Ishikawa (cell line): ENCODE measurements at regions not wholly inside any gene's neighbourhood (a gene's known extent, or its start where the extent isn't known, plus 50 kb on each side); places are given as distances from the start of the nearest gene placed in this dataset.

ENCODE experiments used
- CEBPB ChIP-seq: IDR thresholded peaks from 2 replicates; pipeline ENCODE4 v1.6.1; 2012
- CREB1 ChIP-seq: IDR thresholded peaks from 2 replicates; pipeline ENCODE4 v1.6.1; 2012; ENCODE audit warnings: low read depth
- EGR1 ChIP-seq: IDR thresholded peaks from 2 replicates; pipeline ENCODE4 v1.6.1; 2012
- EP300 ChIP-seq: IDR thresholded peaks from 2 replicates; pipeline ENCODE4 v1.6.1; 2012; ENCODE audit warnings: borderline replicate concordance
- FOXM1 ChIP-seq: IDR thresholded peaks from 2 replicates; pipeline ENCODE4 v1.6.1; 2012; ENCODE audit warnings: low read depth, borderline replicate concordance
- NFIC ChIP-seq: IDR thresholded peaks from 2 replicates; pipeline ENCODE4 v1.6.1; 2012
- RAD21 ChIP-seq: IDR thresholded peaks from 2 replicates; pipeline ENCODE4 v1.6.1; 2012; ENCODE audit warnings: low read depth
- TAF1 ChIP-seq: IDR thresholded peaks from 2 replicates; pipeline ENCODE4 v1.6.1; 2012; ENCODE audit warnings: low read depth, mild to moderate bottlenecking
- TCF12 ChIP-seq: IDR thresholded peaks from 2 replicates; pipeline ENCODE4 v1.6.1; 2012; ENCODE audit warnings: low read depth
- TEAD4 ChIP-seq: IDR thresholded peaks from 2 replicates; pipeline ENCODE4 v1.6.1; 2012
- YY1 ChIP-seq: IDR thresholded peaks from 2 replicates; pipeline ENCODE4 v1.6.1; 2012; ENCODE audit warnings: low read depth
- ZBTB7A ChIP-seq: IDR thresholded peaks from 2 replicates; pipeline ENCODE4 v1.6.1; 2012; ENCODE audit warnings: low read depth
- TF ChIP-seq, protein P1 (sequence below): IDR thresholded peaks from 2 replicates; pipeline ENCODE4 v1.6.1; 2012
- TF ChIP-seq, protein P2 (sequence below): IDR thresholded peaks from 2 replicates; pipeline ENCODE4 v1.6.1; 2012
- TF ChIP-seq, protein P3 (sequence below): IDR thresholded peaks from 2 replicates; pipeline ENCODE4 v1.6.1; 2012; ENCODE audit warnings: low read depth, mild to moderate bottlenecking

DNA sequence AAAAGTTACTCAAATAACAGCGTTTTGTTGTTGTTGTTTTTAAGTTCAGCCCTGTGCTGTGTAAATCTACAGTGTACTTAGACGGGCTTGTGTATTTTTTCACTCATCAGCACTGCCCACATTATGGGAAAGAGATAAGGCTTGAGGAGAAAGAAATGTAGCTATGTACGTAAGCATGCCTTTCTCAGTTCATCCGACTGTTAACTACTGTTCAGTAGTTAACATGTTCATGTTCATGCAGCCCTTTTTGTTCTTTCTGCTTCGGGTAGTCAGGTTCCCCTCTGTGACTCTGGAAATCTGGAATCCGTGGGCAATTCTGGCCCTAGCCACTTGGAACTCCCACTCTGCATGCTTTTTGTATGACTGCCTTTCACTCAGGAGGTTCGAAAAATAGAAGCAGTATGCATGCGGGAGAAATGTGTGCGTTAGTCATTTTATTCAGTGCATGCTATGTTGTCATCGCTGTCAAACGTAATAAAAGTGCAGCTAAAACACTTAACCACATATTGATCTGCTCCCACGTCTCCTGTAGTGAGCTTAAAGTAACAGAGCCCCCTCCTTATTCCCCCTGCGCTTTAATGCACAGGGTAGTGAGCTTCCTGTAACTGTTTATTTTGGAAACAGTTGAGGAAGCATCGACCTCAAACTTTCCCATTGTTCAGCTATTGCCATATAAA lies 283.1 kb upstream of the NR2F2 start:
- TF ChIP-seq NFIC, result no peak
- TF ChIP-seq, protein P1, sequence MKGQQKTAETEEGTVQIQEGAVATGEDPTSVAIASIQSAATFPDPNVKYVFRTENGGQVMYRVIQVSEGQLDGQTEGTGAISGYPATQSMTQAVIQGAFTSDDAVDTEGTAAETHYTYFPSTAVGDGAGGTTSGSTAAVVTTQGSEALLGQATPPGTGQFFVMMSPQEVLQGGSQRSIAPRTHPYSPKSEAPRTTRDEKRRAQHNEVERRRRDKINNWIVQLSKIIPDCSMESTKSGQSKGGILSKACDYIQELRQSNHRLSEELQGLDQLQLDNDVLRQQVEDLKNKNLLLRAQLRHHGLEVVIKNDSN, result no peak
- TF ChIP-seq, protein P2, sequence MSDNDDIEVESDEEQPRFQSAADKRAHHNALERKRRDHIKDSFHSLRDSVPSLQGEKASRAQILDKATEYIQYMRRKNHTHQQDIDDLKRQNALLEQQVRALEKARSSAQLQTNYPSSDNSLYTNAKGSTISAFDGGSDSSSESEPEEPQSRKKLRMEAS, result no peak
- no peak for TF ChIP-seq TEAD4
- TF ChIP-seq RAD21, result no peak
- no peak for TF ChIP-seq EP300
- no peak for TF ChIP-seq FOXM1
- TF ChIP-seq EGR1, result no peak
- no peak for TF ChIP-seq ZBTB7A
- TF ChIP-seq TCF12, result no peak
- TF ChIP-seq YY1, result no peak
- no peak for TF ChIP-seq TAF1
- TF ChIP-seq CEBPB, result no peak
- no peak for TF ChIP-seq CREB1
- TF ChIP-seq, protein P3, sequence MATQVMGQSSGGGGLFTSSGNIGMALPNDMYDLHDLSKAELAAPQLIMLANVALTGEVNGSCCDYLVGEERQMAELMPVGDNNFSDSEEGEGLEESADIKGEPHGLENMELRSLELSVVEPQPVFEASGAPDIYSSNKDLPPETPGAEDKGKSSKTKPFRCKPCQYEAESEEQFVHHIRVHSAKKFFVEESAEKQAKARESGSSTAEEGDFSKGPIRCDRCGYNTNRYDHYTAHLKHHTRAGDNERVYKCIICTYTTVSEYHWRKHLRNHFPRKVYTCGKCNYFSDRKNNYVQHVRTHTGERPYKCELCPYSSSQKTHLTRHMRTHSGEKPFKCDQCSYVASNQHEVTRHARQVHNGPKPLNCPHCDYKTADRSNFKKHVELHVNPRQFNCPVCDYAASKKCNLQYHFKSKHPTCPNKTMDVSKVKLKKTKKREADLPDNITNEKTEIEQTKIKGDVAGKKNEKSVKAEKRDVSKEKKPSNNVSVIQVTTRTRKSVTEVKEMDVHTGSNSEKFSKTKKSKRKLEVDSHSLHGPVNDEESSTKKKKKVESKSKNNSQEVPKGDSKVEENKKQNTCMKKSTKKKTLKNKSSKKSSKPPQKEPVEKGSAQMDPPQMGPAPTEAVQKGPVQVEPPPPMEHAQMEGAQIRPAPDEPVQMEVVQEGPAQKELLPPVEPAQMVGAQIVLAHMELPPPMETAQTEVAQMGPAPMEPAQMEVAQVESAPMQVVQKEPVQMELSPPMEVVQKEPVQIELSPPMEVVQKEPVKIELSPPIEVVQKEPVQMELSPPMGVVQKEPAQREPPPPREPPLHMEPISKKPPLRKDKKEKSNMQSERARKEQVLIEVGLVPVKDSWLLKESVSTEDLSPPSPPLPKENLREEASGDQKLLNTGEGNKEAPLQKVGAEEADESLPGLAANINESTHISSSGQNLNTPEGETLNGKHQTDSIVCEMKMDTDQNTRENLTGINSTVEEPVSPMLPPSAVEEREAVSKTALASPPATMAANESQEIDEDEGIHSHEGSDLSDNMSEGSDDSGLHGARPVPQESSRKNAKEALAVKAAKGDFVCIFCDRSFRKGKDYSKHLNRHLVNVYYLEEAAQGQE, result no peak

DNA sequence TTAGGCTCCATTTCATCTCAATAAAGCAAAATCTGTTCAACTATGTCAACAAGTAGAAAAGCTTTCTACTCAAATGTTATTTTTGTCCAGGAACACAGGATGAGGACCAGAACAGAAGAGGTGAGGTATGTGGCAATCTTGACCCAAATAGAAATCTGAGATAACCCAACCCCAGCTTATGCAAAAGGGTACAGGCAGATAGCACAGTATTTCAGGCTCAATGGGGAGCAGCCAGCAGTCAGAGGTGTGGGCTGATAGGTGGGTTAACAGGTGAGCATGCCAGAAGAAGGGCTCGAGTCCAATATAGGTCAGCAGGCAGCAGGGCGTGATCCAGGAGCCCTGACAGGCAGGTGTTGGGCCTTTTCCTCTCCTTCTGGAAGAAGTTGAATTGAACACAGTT lies 281.2 kb upstream of the NR2F2 start:
- TF ChIP-seq YY1, result no peak
- TF ChIP-seq, protein P3, result no peak

DNA sequence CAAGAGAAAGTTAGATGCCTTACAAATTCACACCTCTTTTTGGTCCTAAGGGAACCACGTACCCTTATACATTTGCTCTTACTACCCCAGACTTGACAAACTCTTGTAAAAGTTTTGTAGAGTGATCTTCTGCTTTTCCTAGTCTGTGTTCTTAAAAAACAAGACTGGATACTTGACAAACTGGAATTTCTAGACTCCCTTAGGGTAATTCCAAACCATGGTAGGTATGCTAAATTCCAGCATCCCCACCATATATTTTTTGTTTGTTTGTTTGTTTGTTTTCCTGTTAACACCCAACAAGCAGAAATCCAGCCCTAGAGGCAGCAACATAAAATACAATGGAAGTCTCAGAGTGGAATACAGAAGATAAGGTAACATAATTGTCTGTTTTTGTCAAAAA lies 280.7 kb upstream of the NR2F2 start:
- TF ChIP-seq TAF1 (no peak), YY1 (no peak), TCF12 (no peak), RAD21 (no peak), CEBPB (no peak), NFIC (no peak), TEAD4 (no peak), CREB1 (no peak), FOXM1 (no peak), EGR1 (no peak), ZBTB7A (no peak), EP300 (no peak)
- TF ChIP-seq, protein P3, result no peak
- TF ChIP-seq, protein P1, result no peak
- TF ChIP-seq, protein P2, result no peak

DNA sequence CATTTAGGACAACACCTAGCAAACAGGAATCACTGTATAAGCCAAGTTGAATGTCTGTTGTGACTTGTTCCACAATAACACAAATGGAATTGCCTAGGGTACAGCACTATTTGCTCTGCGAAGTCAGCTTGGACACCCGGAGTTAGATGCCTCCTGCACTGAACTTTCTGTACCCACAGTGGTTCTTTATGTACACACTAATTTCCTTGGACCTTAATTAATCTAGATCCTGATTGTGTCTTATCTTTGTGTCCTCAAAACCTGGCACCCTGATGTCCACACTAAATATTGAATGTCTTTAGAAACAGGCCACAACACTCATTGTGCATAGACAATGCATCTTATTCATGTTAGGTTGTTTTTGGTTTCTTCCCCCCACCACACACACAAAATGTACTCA lies 278.9 kb upstream of the NR2F2 start:
- TF ChIP-seq, protein P1, result no peak
- TF ChIP-seq TAF1 (no peak), FOXM1 (no peak), CREB1 (no peak)
